GM18907 (cell line): ENCODE measurements at regions not wholly inside any gene's neighbourhood (a gene's known extent, or its start where the extent isn't known, plus 50 kb on each side); places are given as distances from the start of the nearest gene placed in this dataset.

Source experiments
- ATAC-seq: cut with Tn5 transposase; IDR thresholded peaks from one replicate; pipeline ENCODE4 v1.9.1; 2021; ENCODE audit warnings: mild to moderate bottlenecking, moderate library complexity; ENCODE audit not compliant: unreplicated experiment

DNA sequence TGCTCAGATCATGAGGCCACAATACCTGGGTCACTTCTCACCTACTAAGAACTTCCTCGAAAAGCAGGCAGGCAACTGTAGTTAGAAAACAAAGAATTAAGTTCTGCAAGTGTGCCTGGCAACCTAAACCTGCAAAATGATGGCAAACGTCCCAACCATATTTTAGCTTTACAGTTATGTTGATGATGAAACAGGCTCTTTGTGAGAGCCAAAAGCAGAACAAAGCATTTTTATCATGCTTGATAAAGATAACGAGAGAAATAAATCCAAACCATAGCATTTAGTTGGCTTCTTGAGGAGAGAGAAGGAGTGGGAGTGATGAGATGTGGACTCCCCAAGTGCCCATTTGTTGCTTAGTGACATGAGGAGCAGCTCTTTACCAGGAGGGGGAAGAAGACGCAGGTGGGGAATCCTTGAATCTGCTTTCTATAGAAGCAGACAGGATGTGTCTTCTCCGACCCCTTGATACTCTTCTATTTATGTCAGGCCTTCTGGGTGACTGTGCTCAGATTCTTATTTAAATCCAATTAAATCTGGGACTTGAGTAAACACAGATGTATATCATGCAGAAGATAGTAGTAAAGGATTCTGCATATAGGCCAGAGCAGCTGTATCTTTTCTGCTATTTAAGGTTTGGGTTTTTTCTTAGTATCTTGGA is 221.2 kb downstream of the TMEM167A start:
- no peak for ATAC-seq

DNA sequence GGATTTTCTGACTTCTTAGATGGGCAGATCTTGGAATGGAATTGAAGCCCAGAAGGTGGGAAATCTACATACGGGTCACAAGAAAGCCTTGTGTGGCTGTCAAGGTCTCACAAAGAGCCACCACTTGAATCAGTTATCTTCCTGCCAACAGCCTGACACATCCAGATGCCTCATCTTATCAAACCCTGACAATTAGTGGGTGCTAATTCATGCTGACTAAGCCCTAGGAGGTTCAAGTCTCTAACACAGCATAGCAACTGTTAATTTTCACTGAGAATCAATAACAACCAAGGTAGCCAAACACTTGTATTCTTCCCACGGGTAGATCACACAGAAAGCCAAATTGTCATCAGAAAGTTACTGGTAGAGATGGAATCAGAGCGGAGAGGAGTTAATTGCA is 222.2 kb downstream of the TMEM167A start:
- ATAC-seq, result no peak

DNA sequence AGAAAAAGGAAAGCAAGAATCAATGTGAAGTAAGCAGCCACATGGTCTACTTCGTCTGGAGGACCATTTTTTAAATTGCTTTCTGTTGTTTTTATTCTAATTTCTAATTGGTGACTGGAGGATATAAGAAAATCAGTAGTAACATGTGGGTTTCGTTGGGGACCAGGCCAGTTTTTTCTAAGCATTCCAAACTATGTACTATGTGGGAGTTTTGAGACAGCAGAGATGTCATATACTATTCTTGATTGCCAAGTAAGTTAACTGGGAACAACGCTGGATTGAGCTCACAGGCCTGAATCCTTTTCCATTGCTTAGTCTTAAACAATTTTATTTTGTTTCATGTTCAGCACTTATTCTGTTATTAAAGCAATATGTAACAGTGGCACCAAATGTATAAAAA is 225.7 kb downstream of the TMEM167A start:
- no peak for ATAC-seq

DNA sequence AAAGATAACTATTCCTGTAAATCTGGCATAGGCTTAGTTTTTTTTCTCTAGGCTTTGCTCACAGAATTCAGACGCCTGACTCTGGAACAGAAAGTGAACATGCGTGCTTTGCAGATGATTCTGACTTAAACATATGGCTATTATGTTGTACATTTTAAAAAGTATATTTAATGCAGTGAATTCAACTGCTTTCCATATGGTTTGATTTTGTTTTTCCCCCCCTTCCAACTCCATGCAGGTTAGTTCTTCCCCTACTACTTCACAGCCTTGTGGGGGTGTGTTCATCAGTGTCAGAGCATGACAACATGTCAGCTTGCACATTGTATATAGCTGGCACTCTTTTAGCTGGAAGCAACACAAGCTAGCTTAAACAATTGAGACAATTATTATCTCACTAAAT is 226.8 kb downstream of the TMEM167A start:
- ATAC-seq, result no peak

DNA sequence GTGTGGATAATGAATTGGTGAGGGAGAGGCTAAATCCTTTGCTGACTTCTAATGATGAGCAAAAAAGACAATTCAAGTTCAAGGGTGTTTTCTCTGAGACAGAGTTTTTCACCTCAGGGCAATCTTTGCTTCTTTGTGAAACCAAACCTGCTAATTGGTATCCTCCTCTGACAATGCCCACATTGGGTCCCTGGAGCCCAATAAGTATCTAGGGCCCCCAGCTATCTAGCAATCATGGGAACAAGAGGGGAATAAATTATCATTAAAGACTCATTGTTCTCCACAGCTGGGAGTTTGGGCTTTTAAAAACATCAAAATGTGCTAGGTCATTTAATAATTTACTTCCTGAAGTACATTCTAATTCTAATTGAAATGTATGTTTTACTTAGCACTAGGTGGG is 227.3 kb downstream of the TMEM167A start:
- no peak for ATAC-seq

DNA sequence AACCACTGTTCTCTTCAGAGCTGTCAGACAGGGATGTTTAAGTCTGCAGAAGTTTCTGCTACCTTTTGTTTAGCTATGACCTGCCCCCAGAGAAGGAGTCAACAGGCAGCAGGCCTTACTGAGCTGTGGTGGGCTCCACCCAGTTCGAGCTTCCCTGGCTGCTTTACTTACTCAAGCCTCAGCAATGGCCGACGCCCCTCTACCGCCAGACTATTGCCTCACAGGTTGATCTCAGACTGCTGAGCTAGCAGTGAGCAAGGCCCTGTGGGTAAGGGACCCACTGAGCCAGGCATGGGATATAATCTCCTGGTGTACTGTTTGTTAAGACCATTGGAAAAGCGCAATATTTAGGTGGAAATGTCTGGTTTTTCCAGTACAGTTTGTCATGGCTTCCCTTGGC is 229.6 kb downstream of the TMEM167A start:
- no peak for ATAC-seq

DNA sequence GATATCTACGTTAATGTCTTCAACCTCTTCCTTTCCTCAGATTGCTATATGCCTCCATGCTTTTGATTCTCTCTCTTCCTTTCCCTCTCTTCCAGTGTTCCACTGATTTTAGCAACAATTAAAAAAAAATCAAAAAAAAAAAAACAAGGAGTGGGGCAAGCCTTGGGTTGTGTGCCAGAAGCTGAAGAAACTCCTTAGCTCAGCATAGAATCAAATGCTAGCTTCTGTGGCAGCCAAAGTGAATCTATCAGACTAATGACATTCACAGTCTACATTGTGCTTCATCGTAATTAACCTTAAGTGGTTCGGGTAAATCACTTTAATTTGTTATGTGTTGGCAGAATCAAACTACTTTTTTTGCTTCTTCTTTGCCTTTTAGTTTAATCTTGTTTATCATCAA is 237.3 kb downstream of the TMEM167A start:
- no peak for ATAC-seq

DNA sequence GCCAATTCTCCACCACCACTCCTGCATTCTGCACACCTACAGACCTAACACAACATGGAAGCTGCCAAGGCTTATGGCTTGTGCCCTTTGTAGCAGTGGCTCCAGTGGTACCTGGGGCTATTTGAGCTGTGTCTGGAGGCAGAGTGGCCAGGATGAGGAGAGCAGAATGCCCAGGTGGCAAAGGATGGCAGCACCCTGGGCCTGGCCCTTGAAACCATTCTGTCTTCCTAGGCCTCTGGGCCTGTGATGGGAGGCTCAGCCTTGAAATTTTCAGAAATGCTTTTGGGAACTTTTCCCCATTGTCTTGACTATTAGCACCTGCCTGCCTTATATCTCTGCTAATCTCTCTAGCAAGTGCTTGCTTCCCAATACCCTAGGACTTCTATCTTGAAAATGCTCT is 241.7 kb downstream of the TMEM167A start:
- ATAC-seq, result no peak

DNA sequence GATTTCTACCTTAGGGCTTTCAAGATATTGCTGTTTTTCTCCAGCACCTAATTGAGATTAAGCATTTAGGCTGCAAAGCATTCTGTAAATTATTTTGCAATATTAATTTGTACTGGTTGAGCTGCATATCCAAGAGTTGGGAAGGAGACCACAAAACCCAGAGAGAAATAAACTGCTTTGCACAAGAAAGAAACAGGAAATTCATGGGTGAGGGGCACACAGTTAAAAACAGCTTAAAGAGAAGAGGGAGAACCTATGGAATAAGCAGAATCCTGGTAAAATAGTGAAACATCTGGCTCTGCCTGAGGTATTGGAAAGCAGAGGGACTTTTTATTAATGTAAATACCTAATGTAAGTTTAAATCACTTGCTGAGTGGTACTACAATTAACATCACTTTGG is 243.0 kb downstream of the TMEM167A start:
- no peak for ATAC-seq

DNA sequence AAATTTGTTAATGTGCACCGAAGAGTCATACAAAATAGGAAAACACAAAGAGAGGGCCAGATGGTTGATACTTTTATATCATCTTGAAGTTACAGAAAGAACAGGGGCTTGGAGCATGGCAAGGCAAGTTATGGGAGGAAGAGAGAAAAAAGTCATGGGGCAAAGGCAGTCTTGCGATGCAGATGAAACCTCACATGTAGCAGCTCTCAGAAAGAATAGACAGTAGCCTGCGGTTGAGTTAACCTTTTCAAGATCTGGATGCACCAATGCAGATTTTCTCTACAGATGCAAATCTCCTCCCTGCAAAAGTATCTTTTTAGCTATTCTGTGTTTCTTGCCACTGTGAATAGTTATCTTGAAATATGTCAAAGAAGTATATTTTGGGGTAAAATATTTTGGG is 243.9 kb downstream of the TMEM167A start:
- ATAC-seq, result no peak

DNA sequence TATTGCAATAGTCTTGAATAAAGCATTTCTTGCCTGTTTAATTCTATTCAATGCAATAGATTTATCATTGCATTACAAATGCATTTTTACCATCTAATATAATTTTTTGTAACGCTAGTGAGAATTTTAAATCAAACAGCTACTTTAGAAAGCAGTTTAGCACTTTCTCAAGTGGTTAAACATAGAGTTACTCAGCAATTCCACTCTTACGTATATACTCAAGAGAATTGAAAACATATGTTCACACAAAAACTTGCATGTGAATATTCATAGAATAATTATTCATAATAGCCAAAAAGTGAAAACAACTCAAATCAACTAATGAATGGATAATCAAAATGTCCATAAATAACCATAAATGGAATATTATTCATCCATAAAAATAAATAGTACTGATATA is 244.7 kb downstream of the TMEM167A start:
- ATAC-seq, result no peak

DNA sequence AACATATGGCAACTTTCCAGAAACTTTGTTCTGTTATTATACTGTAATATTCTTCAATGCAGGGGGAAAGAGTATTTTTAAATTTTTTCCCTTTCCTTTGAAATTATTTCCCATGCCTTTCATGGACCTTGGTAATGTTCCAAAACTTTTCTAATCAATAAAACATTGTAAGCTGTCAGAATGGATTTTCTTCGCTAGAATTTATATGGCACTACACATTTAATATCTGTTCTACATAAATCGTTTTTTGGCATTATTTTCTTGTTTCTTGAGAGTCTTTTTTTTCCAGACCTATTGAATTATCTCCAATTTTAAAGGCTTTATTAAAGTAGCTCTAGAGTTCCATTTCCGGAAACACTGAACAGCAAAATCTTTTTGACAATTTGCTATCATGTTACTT is 249.0 kb downstream of the TMEM167A start:
- no peak for ATAC-seq

DNA sequence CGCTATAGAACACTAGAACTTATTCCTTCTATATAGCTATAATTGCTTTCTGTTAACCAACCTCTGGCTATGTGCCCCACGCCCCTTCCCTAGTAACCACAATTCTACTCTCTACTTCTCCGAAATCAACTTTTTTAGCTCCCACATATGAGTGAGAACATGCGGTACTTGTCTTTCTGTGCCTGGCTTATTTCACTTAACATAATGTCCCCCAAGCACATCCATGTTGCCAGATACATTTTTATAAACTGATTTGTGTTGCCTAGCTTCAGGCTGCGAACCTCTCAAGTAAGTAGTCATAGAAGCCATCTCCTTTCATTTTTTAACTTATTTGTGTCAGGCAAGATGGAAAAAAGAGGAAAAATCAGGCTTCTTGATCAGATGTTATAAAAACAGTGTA is 249.5 kb downstream of the TMEM167A start:
- ATAC-seq, result no peak

DNA sequence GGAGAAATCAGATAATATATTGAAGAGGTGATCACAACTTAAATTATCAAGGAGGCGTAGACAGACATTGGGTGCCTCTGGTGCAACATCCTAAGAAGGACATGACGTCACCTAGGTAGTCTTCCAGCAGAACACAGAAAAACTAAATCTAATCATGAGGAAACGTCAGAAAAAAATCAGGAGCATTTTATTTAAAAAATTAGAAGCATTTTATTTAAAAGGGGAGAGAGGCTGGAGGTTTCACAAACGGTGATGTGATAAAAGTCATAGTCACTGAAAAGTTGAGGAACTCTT is 254.6 kb downstream of the TMEM167A start:
- no peak for ATAC-seq

DNA sequence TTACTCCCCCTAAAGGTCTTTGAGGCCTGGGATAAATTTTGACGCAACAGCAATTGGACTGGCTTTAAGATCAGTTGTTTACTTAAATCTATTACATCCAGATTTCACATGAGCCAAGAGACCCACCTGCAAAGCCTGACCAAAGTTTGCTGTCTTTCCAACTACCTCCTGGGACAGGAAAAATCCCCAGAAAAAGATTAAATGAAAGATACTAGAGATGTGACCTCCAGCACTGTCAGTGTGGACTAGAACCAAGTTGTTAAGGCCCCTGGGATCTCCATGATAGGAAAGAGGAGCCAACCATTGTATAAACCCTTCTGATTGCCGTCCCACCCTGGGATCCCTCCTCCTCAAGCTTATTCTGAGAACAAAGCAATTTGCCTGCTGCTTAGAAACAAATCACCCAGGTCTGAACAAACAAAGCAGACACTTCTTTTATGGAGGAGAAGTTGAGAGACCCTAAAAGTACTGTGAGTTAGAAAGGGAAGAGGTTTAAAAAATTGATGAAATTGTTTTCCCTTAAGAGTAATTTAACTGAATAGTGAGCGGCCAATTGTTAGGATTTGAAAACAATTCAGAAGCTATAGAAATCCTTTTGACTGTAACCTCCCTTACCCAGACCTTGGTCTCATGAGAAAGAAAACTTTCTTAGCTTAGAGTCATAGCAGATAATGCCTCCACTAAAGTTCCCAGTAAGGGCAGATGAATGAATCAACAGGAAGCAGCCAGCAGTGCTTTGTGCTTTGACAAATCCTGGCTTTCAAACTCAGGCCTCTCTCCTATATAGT is 255.2 kb downstream of the TMEM167A start:
- no peak for ATAC-seq

DNA sequence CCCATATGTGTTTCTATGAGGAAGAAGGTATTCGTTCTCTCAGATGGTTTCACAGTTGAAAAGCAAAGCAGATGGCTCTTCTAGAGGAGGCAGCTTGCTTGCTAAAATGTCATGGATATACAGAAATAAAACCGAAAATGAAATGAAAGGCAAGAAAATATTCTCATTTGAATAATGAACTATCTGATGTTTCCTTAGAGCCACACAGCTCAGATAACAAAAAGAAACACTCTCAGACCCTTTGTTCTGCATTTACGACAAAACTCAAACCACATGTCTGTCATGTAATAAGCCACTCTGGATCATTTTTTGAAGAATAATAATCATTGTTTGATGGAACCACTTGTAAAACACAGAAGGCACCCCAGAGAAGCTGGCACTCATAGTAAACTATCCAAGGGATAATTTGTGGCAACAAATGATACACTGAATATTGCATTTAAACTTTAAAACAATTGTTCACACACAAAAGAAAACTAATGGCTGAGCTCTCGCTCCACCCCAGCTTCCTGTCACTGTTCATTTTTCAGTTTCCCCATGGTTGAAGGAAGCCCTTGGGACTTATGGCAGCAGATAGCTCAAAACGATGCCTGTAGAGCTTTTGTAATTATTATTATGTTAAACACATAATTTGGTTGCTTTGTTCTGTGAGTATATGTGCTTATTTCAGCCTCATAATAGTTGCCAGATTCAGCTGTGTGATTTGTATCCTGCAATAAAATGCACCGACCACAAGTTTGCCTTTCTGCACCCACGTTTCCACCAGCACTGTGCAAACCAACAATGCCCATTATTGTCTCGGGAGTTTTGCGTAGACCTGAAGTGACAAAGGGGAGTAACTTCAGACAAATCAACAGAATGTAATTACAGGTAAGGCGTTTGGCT is 256.0 kb downstream of the TMEM167A start:
- ATAC-seq, result peak; percentile 84

DNA sequence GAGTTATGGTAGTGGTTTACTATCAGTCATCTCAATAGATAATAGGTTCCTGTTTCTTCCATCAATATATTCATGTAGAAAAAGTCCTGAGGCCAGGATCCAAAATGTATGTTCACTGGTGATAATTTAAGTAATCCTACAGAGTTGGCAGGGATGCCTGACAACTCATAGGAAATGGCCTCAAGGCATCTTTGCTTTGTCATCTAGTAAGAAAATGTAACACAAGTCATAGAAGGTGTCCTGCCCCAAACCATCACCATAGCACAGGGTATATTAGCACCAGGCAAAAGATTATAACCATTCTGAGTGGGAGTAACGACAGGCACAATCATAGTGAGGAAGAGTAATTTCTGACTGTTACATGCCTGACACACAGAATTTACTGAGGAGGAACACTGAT is 257.0 kb downstream of the TMEM167A start:
- no peak for ATAC-seq

DNA sequence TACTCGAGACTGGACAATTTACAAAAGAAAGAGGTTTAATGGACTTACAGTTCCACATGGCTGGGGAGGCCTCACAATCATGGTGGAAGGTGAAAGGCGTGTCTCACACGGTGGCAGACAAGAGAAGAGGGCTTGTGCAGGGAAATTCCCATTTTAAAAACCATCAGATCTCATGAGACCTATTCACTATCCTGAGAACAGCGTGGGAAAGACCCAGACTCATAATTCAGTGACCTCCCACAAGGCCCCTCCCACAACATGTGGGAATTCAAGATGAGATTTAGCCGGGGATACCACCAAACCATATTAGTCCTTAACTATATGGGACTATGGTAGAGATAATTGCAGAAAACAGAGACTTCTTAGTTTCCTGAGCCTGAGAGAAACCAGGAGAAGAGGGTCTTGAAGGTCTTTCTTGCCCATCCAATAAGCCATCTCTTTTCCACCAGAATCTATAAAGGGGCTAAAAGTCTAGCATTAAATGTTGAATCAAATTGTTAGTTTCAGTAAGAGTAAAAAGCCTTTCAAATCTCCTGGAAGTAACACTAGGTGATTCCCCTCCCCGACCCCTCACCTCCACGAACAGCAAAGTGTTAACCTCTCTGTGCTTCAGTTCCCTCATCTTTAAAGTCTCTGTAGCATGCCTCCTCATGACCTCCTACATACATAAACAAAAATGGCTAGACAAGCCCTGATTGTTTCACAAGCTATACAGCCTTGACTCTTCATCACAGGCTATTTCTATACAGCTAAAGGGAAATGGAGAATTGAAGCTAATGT is 259.1 kb downstream of the TMEM167A start:
- ATAC-seq, result no peak

DNA sequence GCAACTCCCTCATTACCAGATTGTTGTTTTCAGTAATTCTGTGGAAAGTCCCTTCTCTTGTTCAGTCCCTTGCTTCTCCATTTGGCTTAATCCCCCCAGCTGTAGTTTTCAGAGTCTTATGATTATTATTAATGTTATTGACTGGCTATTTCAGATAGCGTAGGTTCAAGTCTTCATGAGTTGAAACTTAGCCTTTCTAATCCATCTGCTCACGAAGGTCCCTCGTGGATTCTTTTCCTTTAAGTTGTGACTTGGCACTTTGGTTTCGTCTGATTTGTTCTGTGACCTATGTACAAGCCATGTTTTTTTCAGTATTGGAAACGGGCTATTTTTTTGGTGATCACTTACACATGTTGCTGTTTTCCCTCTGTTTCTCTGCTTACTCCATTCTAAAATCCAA is 260.3 kb downstream of the TMEM167A start:
- ATAC-seq, result no peak

DNA sequence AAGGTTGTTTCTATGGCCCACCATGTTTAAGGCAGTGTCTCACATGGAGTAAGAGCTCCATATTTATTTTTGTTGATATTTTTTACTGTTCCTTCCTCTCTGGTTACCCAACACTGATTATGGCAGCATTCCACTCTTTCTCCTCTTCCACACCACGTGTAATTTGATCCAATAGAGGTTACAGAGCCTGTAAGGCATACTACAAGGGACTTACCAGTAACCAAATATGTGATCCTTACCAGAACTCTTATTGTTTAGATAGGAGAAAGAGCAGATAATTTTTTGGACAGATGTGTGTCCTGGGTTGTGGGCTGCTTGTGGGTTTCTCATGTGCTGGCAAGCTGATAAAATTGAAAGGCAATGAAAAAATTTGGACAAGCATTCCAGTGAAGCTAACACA is 261.3 kb downstream of the TMEM167A start:
- no peak for ATAC-seq

DNA sequence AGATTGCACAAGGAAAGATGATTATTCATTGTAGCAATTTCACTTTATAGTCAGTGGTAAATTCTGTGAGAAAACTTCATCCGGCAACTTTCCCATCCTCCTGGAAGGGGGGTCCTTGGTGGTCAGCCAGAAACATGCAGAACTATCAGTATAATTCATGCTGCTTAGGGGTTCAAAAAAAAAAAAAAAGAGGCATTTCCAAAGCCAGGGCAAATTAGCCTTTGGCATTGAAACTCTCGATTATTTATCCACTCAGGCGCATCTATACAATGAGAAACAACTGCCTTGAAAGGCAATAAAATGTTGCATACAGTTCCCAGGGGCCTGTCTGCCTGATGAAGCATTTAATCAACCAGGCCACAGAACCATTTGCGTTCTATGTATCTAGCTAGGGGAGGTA is 263.3 kb downstream of the TMEM167A start:
- ATAC-seq, result peak; percentile 41
